RWPE1 (cell line): ENCODE measurements at regions not wholly inside any gene's neighbourhood (a gene's known extent, or its start where the extent isn't known, plus 50 kb on each side); places are given as distances from the start of the nearest gene placed in this dataset.

Experiments used
- CTCF ChIA-PET: fragments of 350-600 bp; sonication (Branson Sonifier 250); formaldehyde crosslinking; extraction: SDS; loops from one replicate; lab custom pipeline; 2021; lab: Yijun Ruan, JAX
- POLR2A ChIA-PET: fragments of 400-600 bp; formaldehyde crosslinking; extraction: SDS; loops from one replicate; lab custom pipeline; 2020; ENCODE audit warnings: antibody characterized with exemption; ENCODE audit not compliant: low non-redundant PET; lab: Yijun Ruan, JAX
- DNase-seq: peaks from one replicate; pipeline ENCODE4 v3.0.0; 2012; ENCODE audit warnings: low spot score
- H3K27ac ChIP-seq: fragments of 450-650 bp; 2 replicates; pipeline ENCODE4 v1.5.1; 2017
- CTCF ChIP-seq: fragments of 450-650 bp; conservative IDR thresholded peaks from 2 replicates; pipeline ENCODE4 v1.5.1; 2017; ENCODE audit warnings: low read depth, mild to moderate bottlenecking

- no peak overlapping the region for H3K27ac ChIP-seq
- POLR2A ChIA-PET: no interaction called here
- TF ChIP-seq CTCF: no peak
- no peak for DNase-seq
- CTCF ChIA-PET: no interaction called here
Observed at GRCh38 chr5:38710627-38711026, 135.2 kb upstream of the OSMR start.

DNA sequence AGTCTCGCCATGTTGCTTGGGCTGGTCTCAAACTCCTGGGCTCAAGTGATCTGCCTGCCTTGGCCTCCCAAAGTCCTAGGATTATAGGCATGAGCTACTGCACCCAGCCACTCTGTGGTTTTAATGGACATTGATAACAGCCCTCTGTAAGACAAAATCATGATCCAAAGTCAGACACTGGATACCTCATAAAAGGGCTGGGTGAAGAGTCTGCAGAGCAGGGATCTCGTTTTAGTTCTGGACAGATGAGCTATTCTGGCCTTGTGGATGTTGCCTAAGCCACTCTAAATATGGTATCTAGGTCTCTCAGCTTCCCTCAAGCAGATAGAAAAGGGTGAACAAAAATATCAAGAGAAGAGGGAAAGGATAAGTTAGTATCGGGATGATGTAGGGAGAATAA lies 133.4 kb upstream of the OSMR start:
- no peak for DNase-seq
- ChIA-PET POLR2A (no interaction called here), CTCF (no interaction called here)
- no peak overlapping the region for H3K27ac ChIP-seq
- TF ChIP-seq CTCF: no peak

GRCh38 chr5:38714240-38714639 lies 131.6 kb upstream of the OSMR start:
- ChIA-PET CTCF (no interaction called here), POLR2A (no interaction called here)
- no peak for DNase-seq
- no peak overlapping the region for H3K27ac ChIP-seq
- no peak for TF ChIP-seq CTCF

- TF ChIP-seq CTCF: no peak
- no peak overlapping the region for H3K27ac ChIP-seq
- ChIA-PET POLR2A (no interaction called here), CTCF (no interaction called here)
- no peak for DNase-seq
Observed at GRCh38 chr5:38714703-38715355, 131.0 kb upstream of the OSMR start.

- CTCF ChIA-PET: no interaction called here
- POLR2A ChIA-PET: no interaction called here
- no peak overlapping the region for H3K27ac ChIP-seq
- no peak for TF ChIP-seq CTCF
- DNase-seq: no peak
Observed at GRCh38 chr5:38715696-38716095, 130.1 kb upstream of the OSMR start.

GRCh38 chr5:38716516-38716915 lies 129.3 kb upstream of the OSMR start:
- no peak for TF ChIP-seq CTCF
- POLR2A ChIA-PET: no interaction called here
- no peak for DNase-seq
- no peak overlapping the region for H3K27ac ChIP-seq
- CTCF ChIA-PET: no interaction called here
